Transverse colon (tissue), 4 donors: ENCODE measurements at regions not wholly inside any gene's neighbourhood (a gene's known extent, or its start where the extent isn't known, plus 50 kb on each side); places are given as distances from the start of the nearest gene placed in this dataset.

Experiments used
- DNase-seq: peaks from one replicate; pipeline ENCODE4 v3.0.0-alpha.2; 2019
- H3K27ac ChIP-seq, 4 donors: fragments of 200-600 bp; sonication (generic); 2 replicates each; pipeline ENCODE4 v1.5.1; 2016 to 2018; ENCODE audit warnings: inconsistent platforms in 4 of 4
- H3K27me3 ChIP-seq: fragments of 200-600 bp; sonication (generic); 2 replicates; pipeline ENCODE4 v1.5.1; 2017; ENCODE audit warnings: inconsistent platforms
- H3K36me3 ChIP-seq, 4 donors: fragments of 200-600 bp; sonication (generic); 2 replicates each; pipeline ENCODE4 v1.5.1; 2017 to 2019; ENCODE audit warnings: inconsistent platforms in 4 of 4
- H3K4me1 ChIP-seq, 4 donors: fragments of 200-600 bp; sonication (generic); 2 replicates each; pipeline ENCODE4 v1.5.1; 2017 to 2020; ENCODE audit warnings: inconsistent platforms in 4 of 4
- H3K4me3 ChIP-seq, 4 donors: fragments of 200-600 bp; sonication (generic); 1 replicate in 1 of 4; 2 replicates in 3 of 4; pipeline versions ENCODE4 v1.5.1 to v1.6.1; 2017 to 2019; ENCODE audit warnings: inconsistent platforms in 4 of 4
- H3K9me3 ChIP-seq, 2 donors: fragments of 200-600 bp; sonication (generic); 2 replicates each; pipeline ENCODE4 v1.5.1; 2017 to 2019; ENCODE audit warnings: inconsistent platforms in 2 of 2
- CTCF ChIP-seq, 5 experiments: fragments of 200-600 bp in 3 of 5; fragments of 450-650 bp in 2 of 5; sonication (generic) in 3 of 5; IDR thresholded peaks; 1 replicate in 2 of 5; 2 replicates in 3 of 5; pipeline ENCODE4 v1.5.1; 2016 to 2017; ENCODE audit warnings: antibody characterized with exemption in 5 of 5, inconsistent platforms in 3 of 5, mild to moderate bottlenecking in 2 of 5, moderate library complexity in 1 of 5
- EP300 ChIP-seq: sonication (generic); formaldehyde crosslinking; IDR thresholded peaks from one replicate; pipeline ENCODE4 v1.6.1; 2017; ENCODE audit warnings: antibody characterized with exemption, low read depth
- POLR2A ChIP-seq: fragments of 450-650 bp; IDR thresholded peaks from one replicate; pipeline ENCODE4 v1.6.1; 2016; ENCODE audit warnings: antibody characterized with exemption, mild to moderate bottlenecking, moderate library complexity
- POLR2AphosphoS5 ChIP-seq, 3 donors: sonication (generic); formaldehyde crosslinking; IDR thresholded peaks; one replicate each; pipeline ENCODE4 v1.6.1; 2016; ENCODE audit warnings: antibody characterized with exemption in 3 of 3
- WGBS, 2 donors: methylation state at CpG; one replicate each; pipeline ENCODE4 v1.1.5; 2018; ENCODE audit warnings: low coverage in 1 of 2; 5-methylcytosine and 5-hydroxymethylcytosine counted together
- in situ Hi-C, 4 donors: fragments of 200-750 bp; cut with MboI; loops; one replicate each; pipeline versions ENCODE4 v1.15.0 to v1.15.1; 2017; ENCODE audit warnings: low sequenced_read_pairs in 3 of 4, low pct_ligation_motif_present in 1 of 4, low pct_unique_long_range_greater_than_20kb in 1 of 4
- intact Hi-C: fragments of 100-400 bp; cut with DNase I; formaldehyde crosslinking; loops from one replicate; pipeline ENCODE4 v1.15.1; 2023; ENCODE audit warnings: low total_unique reads

- Histone ChIP-seq H3K36me3 (no peaks in the 10 kb centered on the region), H3K27ac (no peak overlapping the region), H3K4me3 (no peak overlapping the region), H3K27me3 (no peaks in the 10 kb centered on the region), H3K4me1 (no peaks in the 10 kb centered on the region), H3K9me3 (no peaks in the 10 kb centered on the region)
- intact Hi-C loops: no loop called here
- DNase-seq: no peak
- 20 to 50% methylated on average over 1 to 3 of the region's 3 CpGs for WGBS, 2 donors
- in situ Hi-C loops: no loop called here
- TF ChIP-seq POLR2AphosphoS5 (IDR thresholded peaks at IDR 0.05) (no peak), EP300 (no peak), CTCF (IDR thresholded peaks at IDR 0.05) (no peak), POLR2A (no peak)
These were observed 183.7 kb downstream of the GPAM start for GRCh38 chr10:111999915-112000302.

- no peak for DNase-seq
- WGBS, 2 donors: 42 to 63% methylated on average over 2 of the region's 2 CpGs
- Histone ChIP-seq H3K36me3 (no peaks in the 10 kb centered on the region), H3K27ac (no peak overlapping the region), H3K9me3 (no peaks in the 10 kb centered on the region), H3K4me1 (no peaks in the 10 kb centered on the region), H3K4me3 (no peak overlapping the region), H3K27me3 (no peaks in the 10 kb centered on the region)
- in situ Hi-C loops (no loop called here), intact Hi-C loops (no loop called here)
- TF ChIP-seq EP300 (no peak), POLR2AphosphoS5 (IDR thresholded peaks at IDR 0.05) (no peak), POLR2A (no peak), CTCF (IDR thresholded peaks at IDR 0.05) (no peak)
These were observed 183.1 kb downstream of the GPAM start for GRCh38 chr10:112000466-112000865.

DNA sequence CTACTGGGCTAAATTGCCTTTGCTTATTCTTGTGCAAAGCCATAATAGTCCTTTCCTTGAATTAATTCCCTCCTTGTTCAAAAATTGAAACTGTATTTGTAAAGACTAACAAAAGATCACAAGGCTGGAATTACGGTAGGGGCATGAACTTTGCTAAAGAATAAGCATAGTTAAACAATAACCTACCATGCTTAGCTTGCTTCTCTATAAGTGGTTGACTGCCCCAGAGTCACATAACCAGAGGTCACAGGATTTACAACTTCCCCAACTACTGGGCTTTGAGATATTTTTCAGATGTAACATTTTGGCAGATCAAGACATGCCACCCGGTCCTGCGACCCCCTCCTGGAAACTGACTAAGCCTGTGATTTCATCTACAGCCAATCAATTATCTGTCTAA lies 181.4 kb downstream of the GPAM start:
- intact Hi-C loops: no loop called here
- Histone ChIP-seq H3K4me3 (no peak overlapping the region), H3K27ac (no peak overlapping the region), H3K9me3 (no peaks in the 10 kb centered on the region), H3K4me1 (no peaks in the 10 kb centered on the region), H3K27me3 (no peaks in the 10 kb centered on the region), H3K36me3 (no peaks in the 10 kb centered on the region)
- no peak for DNase-seq
- TF ChIP-seq POLR2A: no peak
- TF ChIP-seq POLR2AphosphoS5 (IDR thresholded peaks at IDR 0.05): no peak
- TF ChIP-seq CTCF (IDR thresholded peaks at IDR 0.05): no peak
- no peak for TF ChIP-seq EP300
- in situ Hi-C loops: no loop called here
- WGBS, 2 donors: 50 to 51% methylated on average over 2 to 3 of the region's 3 CpGs

GRCh38 chr10:112004075-112004474 lies 179.5 kb downstream of the GPAM start:
- DNase-seq: no peak
- Histone ChIP-seq H3K9me3 (no peaks in the 10 kb centered on the region), H3K27ac (no peak overlapping the region), H3K36me3 (no peaks in the 10 kb centered on the region), H3K4me3 (no peak overlapping the region), H3K4me1 (no peaks in the 10 kb centered on the region), H3K27me3 (no peaks in the 10 kb centered on the region)
- in situ Hi-C loops (no loop called here), intact Hi-C loops (no loop called here)
- WGBS, 2 donors: 72 to 89% methylated on average over 2 to 4 of the region's 4 CpGs
- TF ChIP-seq POLR2AphosphoS5 (IDR thresholded peaks at IDR 0.05): no peak
- no peak for TF ChIP-seq CTCF (IDR thresholded peaks at IDR 0.05)
- no peak for TF ChIP-seq POLR2A
- no peak for TF ChIP-seq EP300
